Endothelial cell of umbilical vein (primary cell): ENCODE measurements at regions not wholly inside any gene's neighbourhood (a gene's known extent, or its start where the extent isn't known, plus 50 kb on each side); places are given as distances from the start of the nearest gene placed in this dataset.

Experiments used
- BruUV-seq: library from RNA; stranded (reverse); fragments of 400-500 nt; replicated peaks from 2 replicates; lab custom pipeline; 2021; lab: Mats Ljungman, UMichigan
- CTCF ChIA-PET: fragments of 300-600, 350-600 bp; sonication (Branson Sonifier 250); formaldehyde crosslinking; loops from one replicate; lab custom pipeline; 2021; ENCODE audit warnings: antibody characterized with exemption, inconsistent platforms; lab: Charles Lee
- POLR2A ChIA-PET: fragments of 300-600, 350-600 bp; sonication (Branson Sonifier 250); formaldehyde crosslinking; loops from one replicate; lab custom pipeline; 2021; ENCODE audit warnings: antibody characterized with exemption, inconsistent platforms; lab: Charles Lee
- DNase-seq: peaks from one replicate; pipeline ENCODE4 v3.0.0-alpha.2; 2011; ENCODE audit warnings: low read depth, low spot score
- FAIRE-seq: peaks from 2 replicates; lab custom pipeline; 2011; peaks lifted over from hg19 to GRCh38; lab: Jason Lieb, UNC
- H2AFZ ChIP-seq: 2 replicates; pipeline ENCODE4 v1.6.0; 2012; ENCODE audit warnings: low read depth, low read length, control low read depth, inconsistent platforms
- H3K27ac ChIP-seq: 2 replicates; pipeline ENCODE4 v1.5.1; 2011; ENCODE audit warnings: low read depth, mild to moderate bottlenecking, control low read depth, low read length, moderate library complexity; ENCODE audit not compliant: insufficient read depth
- H3K27me3 ChIP-seq, 2 experiments: 2 replicates each; pipeline versions ENCODE4 v1.6.0 to v1.6.1; 2011; ENCODE audit warnings: low read length in 2 of 2, mixed read lengths in 1 of 2; ENCODE audit not compliant: control insufficient read depth in 2 of 2, insufficient read depth in 2 of 2
- H3K36me3 ChIP-seq, 2 experiments: 2 replicates in 1 of 2; 3 replicates in 1 of 2; pipeline ENCODE4 v1.5.1; 2011; ENCODE audit warnings: low read length in 2 of 2, mild to moderate bottlenecking in 1 of 2, moderate library complexity in 1 of 2; ENCODE audit not compliant: control insufficient read depth in 2 of 2, insufficient read depth in 2 of 2; ENCODE audit errors: extremely low read depth in 1 of 2
- H3K4me1 ChIP-seq: 3 replicates; pipeline ENCODE4 v1.5.1; 2011; ENCODE audit warnings: mild to moderate bottlenecking, low read length; ENCODE audit not compliant: control insufficient read depth, insufficient read depth; ENCODE audit errors: extremely low read depth
- H3K4me2 ChIP-seq: 2 replicates; pipeline ENCODE4 v1.6.1; 2011; ENCODE audit warnings: low read length, control low read depth, mixed read lengths; ENCODE audit not compliant: insufficient read depth
- H3K4me3 ChIP-seq, 3 experiments: fragments of 200-600 bp in 1 of 3; sonication (generic), shearing (Covaris generic) in 1 of 3; replicated peaks in 1 of 3; 2 replicates each; pipeline ENCODE4 v1.5.1; 2011 to 2016; ENCODE audit warnings: control low read depth in 3 of 3, low read length in 3 of 3, mild to moderate bottlenecking in 2 of 3, inconsistent platforms in 1 of 3, low read depth in 1 of 3, moderate library complexity in 1 of 3; ENCODE audit not compliant: insufficient read depth in 1 of 3
- H3K79me2 ChIP-seq: 2 replicates; pipeline ENCODE4 v1.6.0; 2012; ENCODE audit warnings: low read length, inconsistent platforms; ENCODE audit not compliant: control insufficient read depth, insufficient read depth
- H3K9ac ChIP-seq: replicated peaks from 2 replicates; pipeline ENCODE3; 2011; ENCODE audit warnings: low read length, control low read depth; ENCODE audit not compliant: insufficient read depth; ENCODE audit errors: extremely low read depth
- H3K9me1 ChIP-seq: replicated peaks from 3 replicates; pipeline ENCODE4 v1.6.0; 2011; ENCODE audit warnings: mild to moderate bottlenecking, low read length; ENCODE audit not compliant: control insufficient read depth, insufficient read depth; ENCODE audit errors: extremely low read depth
- H3K9me3 ChIP-seq: replicated peaks from 2 replicates; pipeline ENCODE4 v1.5.1; 2012; ENCODE audit warnings: low read length, inconsistent platforms; ENCODE audit not compliant: control insufficient read depth, insufficient read depth
- H4K20me1 ChIP-seq: replicated peaks from 2 replicates; pipeline ENCODE3; 2011; ENCODE audit warnings: mild to moderate bottlenecking, low read length; ENCODE audit not compliant: control insufficient read depth, insufficient read depth; ENCODE audit errors: extremely low read depth
- CTCF ChIP-seq, 2 donors: IDR thresholded peaks; 1 replicate in 1 of 2; 2 replicates in 1 of 2; pipeline ENCODE4 v1.5.1; 2011; ENCODE audit warnings: low read length in 2 of 2, mild to moderate bottlenecking in 2 of 2, moderate library complexity in 2 of 2, control low read depth in 1 of 2, inconsistent platforms in 1 of 2, low read depth in 1 of 2; ENCODE audit not compliant: insufficient read depth in 1 of 2; ENCODE audit errors: extremely low read depth in 1 of 2
- EZH2 ChIP-seq: IDR thresholded peaks from 2 replicates; pipeline ENCODE4 v1.6.1; 2012; ENCODE audit warnings: borderline replicate concordance, low read depth, mild to moderate bottlenecking, moderate library complexity, low read length, inconsistent platforms; ENCODE audit not compliant: severe bottlenecking
- FOS ChIP-seq: IDR thresholded peaks from 2 replicates; pipeline ENCODE4 v1.6.1; 2011; ENCODE audit warnings: mild to moderate bottlenecking, low read length, moderate library complexity, borderline replicate concordance; ENCODE audit not compliant: insufficient read depth
- GATA2 ChIP-seq: IDR thresholded peaks from 2 replicates; pipeline ENCODE4 v1.7.0; 2011; ENCODE audit warnings: low read depth, mild to moderate bottlenecking, moderate library complexity, mixed read lengths, low read length; ENCODE audit not compliant: insufficient read length, insufficient read depth
- JUN ChIP-seq: IDR thresholded peaks from 2 replicates; pipeline ENCODE4 v1.6.1; 2011; ENCODE audit warnings: borderline replicate concordance, low read depth; ENCODE audit not compliant: insufficient read length, insufficient read depth
- MAX ChIP-seq: IDR thresholded peaks from 2 replicates; pipeline ENCODE4 v1.6.1; 2011; ENCODE audit not compliant: insufficient read depth, insufficient read length
- MYC ChIP-seq: IDR thresholded peaks from one replicate; pipeline ENCODE4 v1.6.1; 2011; ENCODE audit warnings: mild to moderate bottlenecking, low read depth, low read length
- POLR2A ChIP-seq: IDR thresholded peaks from 2 replicates; pipeline ENCODE4 v1.6.1; 2012; ENCODE audit warnings: low read depth, mild to moderate bottlenecking, control low read depth, low read length
- POLR2AphosphoS5 ChIP-seq: IDR thresholded peaks from 2 replicates; pipeline ENCODE4 v1.6.1; 2012; ENCODE audit warnings: low read depth, mild to moderate bottlenecking, control low read depth, low read length, moderate library complexity; ENCODE audit not compliant: insufficient read depth
- dilution Hi-C: fragments of 300-500 bp; cut with MboI; formaldehyde crosslinking; loops from one replicate; pipeline ENCODE4 v1.15.0; 2019; ENCODE audit warnings: low sequenced_read_pairs; ENCODE audit not compliant: extremely low pct_ligation_motif_present
- intact Hi-C: fragments of 100-400 bp; cut with micrococcal nuclease; formaldehyde crosslinking; loops from one replicate; pipeline ENCODE4 v1.10.0; 2022

GRCh38 chr2:160562730-160563129 lies 69.1 kb upstream of the RBMS1 start:
- Histone ChIP-seq H3K27me3 (no peaks in the 10 kb centered on the region), H2AFZ (no peak overlapping the region), H3K9me3 (no peaks in the 10 kb centered on the region), H3K27ac (no peak overlapping the region), H3K4me3 (no peak overlapping the region), H3K4me1 (no peaks in the 10 kb centered on the region), H3K4me2 (no peak overlapping the region), H4K20me1 (no peaks in the 10 kb centered on the region), H3K36me3 (no peaks in the 10 kb centered on the region), H3K9ac (no peak overlapping the region), H3K79me2 (no peaks in the 10 kb centered on the region), H3K9me1 (no peaks in the 10 kb centered on the region)
- BruUV-seq, result no TSS peak
- intact Hi-C loops (no loop called here), dilution Hi-C loops (no loop called here)
- no peak for TF ChIP-seq EZH2
- POLR2A ChIA-PET, result no interaction called here
- DNase-seq (no peak), FAIRE-seq (no peak)
- CTCF ChIA-PET, result interaction anchor here (1.2 kb wide), 1 partner anchor 10 kb away, joined by 3 read pairs; no protein-coding TSS in a partner anchor

- no peak overlapping the region for H3K4me2 ChIP-seq
- no peaks in the 10 kb centered on the region for H3K9me3 ChIP-seq
- H3K79me2 ChIP-seq, result no peaks in the 10 kb centered on the region
- H3K36me3 ChIP-seq, result no peaks in the 10 kb centered on the region
- H3K27ac ChIP-seq, result no peak overlapping the region
- no peak overlapping the region for H2AFZ ChIP-seq
- no peaks in the 10 kb centered on the region for H3K4me1 ChIP-seq
- dilution Hi-C loops, result no loop called here
- ChIA-PET POLR2A (no interaction called here), CTCF (interaction anchor here (0.8 to 1.1 kb wide), 3 partner anchors 9 to 135 kb away, joined by 3 read pairs; no protein-coding TSS in a partner anchor)
- no TSS peak for BruUV-seq
- intact Hi-C loops, result no loop called here
- TF ChIP-seq JUN (no peak), POLR2AphosphoS5 (no peak), EZH2 (no peak), MYC (no peak), MAX (no peak), FOS (no peak), POLR2A (no peak), CTCF (IDR thresholded peaks at IDR 0.05; ENCODE audit: extremely low read depth in 1 of 2, insufficient read depth in 1 of 2, low read depth in 1 of 2, low read length in 2 of 2) (no peak), GATA2 (no peak)
- H3K4me3 ChIP-seq, result no peak overlapping the region
- H4K20me1 ChIP-seq, result no peaks in the 10 kb centered on the region
- FAIRE-seq (no peak), DNase-seq (peak; percentile 31)
- peaks cover 0 to 1% of the 10 kb centered on the region in 2 experiments for H3K27me3 ChIP-seq
- H3K9me1 ChIP-seq, result no peaks in the 10 kb centered on the region
- H3K9ac ChIP-seq, result no peak overlapping the region
Measured at GRCh38 chr2:160564591-160564990, 71.0 kb upstream of the RBMS1 start.
